Embryonic facial prominence (tissue), 1 donor: ENCODE measurements at regions not wholly inside any gene's neighbourhood (a gene's known extent, or its start where the extent isn't known, plus 50 kb on each side); places are given as distances from the start of the nearest gene placed in this dataset.

Experiments used
- DNase-seq: peaks from one replicate; pipeline ENCODE4 v3.0.0-alpha.2; 2016; ENCODE audit errors: extremely low spot score

GRCh38 chr14:101133068-101133467 is 229.5 kb upstream of the RTL1 start:
- DNase-seq = no peak

- DNase-seq = no peak
Observed at GRCh38 chr14:101134161-101134631, 230.7 kb upstream of the RTL1 start.

GRCh38 chr14:101134851-101135433 is 231.4 kb upstream of the RTL1 start:
- no peak for DNase-seq

- peak; percentile 33 for DNase-seq
Observed at GRCh38 chr14:101135796-101136742, 232.5 kb upstream of the RTL1 start.

GRCh38 chr14:101137234-101137633 is 233.7 kb upstream of the RTL1 start:
- DNase-seq = no peak

- DNase-seq = no peak
Observed at GRCh38 chr14:101147848-101148247, 244.3 kb upstream of the RTL1 start.

- no peak for DNase-seq
Observed at GRCh38 chr14:101150039-101150610, 246.6 kb upstream of the RTL1 start.

- DNase-seq = no peak
Observed at GRCh38 chr14:101151226-101151926, 247.9 kb upstream of the RTL1 start.

- no peak for DNase-seq
Observed at GRCh38 chr14:101151927-101152305, 248.4 kb upstream of the RTL1 start.

GRCh38 chr14:101152855-101153254 is 249.3 kb upstream of the RTL1 start:
- DNase-seq = no peak

GRCh38 chr14:101153691-101154090 is 250.2 kb upstream of the RTL1 start:
- DNase-seq = no peak

- no peak for DNase-seq
Observed at GRCh38 chr14:101155575-101155974, 252.1 kb upstream of the RTL1 start.

GRCh38 chr14:101167428-101167827 is 263.9 kb upstream of the RTL1 start:
- DNase-seq = no peak

GRCh38 chr14:101169267-101169666 is 265.7 kb upstream of the RTL1 start:
- no peak for DNase-seq

- no peak for DNase-seq
Observed at GRCh38 chr14:101171650-101172049, 268.1 kb upstream of the RTL1 start.

- no peak for DNase-seq
Observed at GRCh38 chr14:101173698-101174521, 270.4 kb upstream of the RTL1 start.

- DNase-seq = no peak
Observed at GRCh38 chr14:101174522-101174838, 271.0 kb upstream of the RTL1 start.

GRCh38 chr14:101174980-101175606 is 271.6 kb upstream of the RTL1 start:
- no peak for DNase-seq

GRCh38 chr14:101175731-101176534 is 272.4 kb upstream of the RTL1 start:
- no peak for DNase-seq
